H7 (cell line): ENCODE measurements at regions not wholly inside any gene's neighbourhood (a gene's known extent, or its start where the extent isn't known, plus 50 kb on each side); places are given as distances from the start of the nearest gene placed in this dataset.

Experiments
- DNase-seq: peaks from one replicate; pipeline ENCODE4 v3.0.0; 2012
- H3K27me3 ChIP-seq: 2 replicates; pipeline ENCODE4 v1.6.0; 2011; ENCODE audit warnings: mild to moderate bottlenecking, low read length; ENCODE audit not compliant: control insufficient read depth, insufficient read depth
- H3K36me3 ChIP-seq: replicated peaks from 2 replicates; pipeline ENCODE4 v1.5.1; 2011; ENCODE audit warnings: low read length; ENCODE audit not compliant: control insufficient read depth, insufficient read depth
- H3K4me3 ChIP-seq: 2 replicates; pipeline ENCODE4 v1.5.1; 2011; ENCODE audit warnings: low read depth, mild to moderate bottlenecking, control low read depth, low read length, moderate library complexity; ENCODE audit not compliant: insufficient read depth

DNA sequence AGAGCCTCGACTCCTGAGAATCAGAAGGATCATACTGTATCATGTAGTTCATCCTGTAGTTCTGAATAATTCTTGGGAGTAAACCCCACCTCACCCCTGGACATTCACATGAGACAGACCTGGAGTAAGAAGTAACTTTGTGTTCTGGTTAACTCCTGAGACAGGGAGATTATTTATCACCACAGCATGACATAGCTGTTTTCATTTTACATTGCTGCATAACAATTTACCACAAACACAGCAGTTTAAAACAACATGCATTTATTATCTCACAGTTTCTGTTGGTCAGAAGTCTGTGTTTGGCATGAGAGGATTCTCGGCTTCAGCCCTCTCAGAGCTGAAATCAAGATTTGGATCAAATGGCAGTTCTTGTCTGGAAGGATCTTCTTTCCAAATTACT is 855.8 kb upstream of the FANCL start:
- Histone ChIP-seq H3K36me3 (no peaks in the 10 kb centered on the region), H3K27me3 (no peaks in the 10 kb centered on the region), H3K4me3 (no peak overlapping the region)
- DNase-seq, result no peak

GRCh38 chr2:59093571-59093970 is 852.4 kb upstream of the FANCL start:
- no peak overlapping the region for H3K4me3 ChIP-seq
- DNase-seq, result no peak
- no peaks in the 10 kb centered on the region for H3K36me3 ChIP-seq

GRCh38 chr2:59084326-59084725 is 843.2 kb upstream of the FANCL start:
- DNase-seq, result no peak
- Histone ChIP-seq H3K36me3 (no peaks in the 10 kb centered on the region), H3K27me3 (no peaks in the 10 kb centered on the region), H3K4me3 (no peak overlapping the region)

More at GRCh38 chr2:59093571-59093970, 852.4 kb upstream of the FANCL start:
- H3K27me3 ChIP-seq, result no peaks in the 10 kb centered on the region

GRCh38 chr2:59083075-59083828 is 842.1 kb upstream of the FANCL start:
- H3K36me3 ChIP-seq, result no peaks in the 10 kb centered on the region
- no peak overlapping the region for H3K4me3 ChIP-seq
- H3K27me3 ChIP-seq, result no peaks in the 10 kb centered on the region
- DNase-seq, result no peak

DNA sequence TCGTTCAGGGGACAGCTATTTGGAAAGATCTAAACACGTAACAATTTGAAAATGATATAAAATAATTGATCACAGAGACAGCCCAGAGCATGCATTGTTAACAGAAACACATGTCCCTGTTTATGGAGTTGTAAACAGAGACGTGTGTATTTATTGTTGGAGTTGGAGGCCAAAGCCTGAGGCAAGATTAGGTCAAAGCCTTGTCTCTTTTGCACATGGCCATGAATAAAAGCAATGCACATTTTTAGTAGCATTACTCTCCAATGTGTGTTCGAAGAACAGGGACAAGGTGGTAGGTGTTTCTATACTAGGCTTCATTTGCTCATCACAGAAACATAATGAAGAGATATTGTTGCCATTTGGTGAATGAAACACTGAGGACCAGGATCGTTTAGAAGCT is 841.5 kb upstream of the FANCL start:
- H3K4me3 ChIP-seq, result no peak overlapping the region
- no peaks in the 10 kb centered on the region for H3K27me3 ChIP-seq
- no peaks in the 10 kb centered on the region for H3K36me3 ChIP-seq
- no peak for DNase-seq

GRCh38 chr2:59080451-59081181 is 839.5 kb upstream of the FANCL start:
- DNase-seq, result no peak
- Histone ChIP-seq H3K27me3 (no peaks in the 10 kb centered on the region), H3K4me3 (no peak overlapping the region)

DNA sequence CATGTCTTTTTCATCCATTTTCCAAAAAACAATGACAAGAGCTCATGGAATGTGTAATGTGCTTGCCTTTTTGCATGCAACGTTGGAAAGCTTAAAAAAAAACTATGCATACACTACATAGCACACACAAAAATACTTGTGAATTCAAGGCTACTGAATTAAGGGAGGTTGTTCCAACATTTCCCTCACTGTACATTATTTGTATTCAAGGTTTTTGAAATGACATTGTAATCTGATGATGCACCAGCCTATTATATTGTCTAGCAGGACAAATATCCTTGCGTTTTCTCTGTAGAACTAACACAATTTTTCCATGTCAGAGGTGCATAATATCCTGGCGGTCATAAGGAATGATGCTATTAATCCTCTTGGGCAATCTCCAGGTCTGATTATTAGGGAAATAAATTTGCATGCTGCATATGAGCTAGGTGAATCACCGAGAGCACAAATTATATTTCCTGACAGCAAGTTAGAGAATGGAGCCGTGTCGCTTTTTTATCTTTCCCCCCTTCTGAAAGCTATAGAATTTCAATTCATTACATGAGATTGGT is 836.9 kb upstream of the FANCL start:
- DNase-seq, result no peak
- Histone ChIP-seq H3K27me3 (no peaks in the 10 kb centered on the region), H3K36me3 (no peaks in the 10 kb centered on the region), H3K4me3 (no peak overlapping the region)

More at GRCh38 chr2:59080451-59081181, 839.5 kb upstream of the FANCL start:
- H3K36me3 ChIP-seq, result no peaks in the 10 kb centered on the region

- DNase-seq, result no peak
- Histone ChIP-seq H3K4me3 (no peak overlapping the region), H3K36me3 (no peaks in the 10 kb centered on the region), H3K27me3 (no peaks in the 10 kb centered on the region)
Observed at GRCh38 chr2:59077026-59077725, 836.1 kb upstream of the FANCL start.

DNA sequence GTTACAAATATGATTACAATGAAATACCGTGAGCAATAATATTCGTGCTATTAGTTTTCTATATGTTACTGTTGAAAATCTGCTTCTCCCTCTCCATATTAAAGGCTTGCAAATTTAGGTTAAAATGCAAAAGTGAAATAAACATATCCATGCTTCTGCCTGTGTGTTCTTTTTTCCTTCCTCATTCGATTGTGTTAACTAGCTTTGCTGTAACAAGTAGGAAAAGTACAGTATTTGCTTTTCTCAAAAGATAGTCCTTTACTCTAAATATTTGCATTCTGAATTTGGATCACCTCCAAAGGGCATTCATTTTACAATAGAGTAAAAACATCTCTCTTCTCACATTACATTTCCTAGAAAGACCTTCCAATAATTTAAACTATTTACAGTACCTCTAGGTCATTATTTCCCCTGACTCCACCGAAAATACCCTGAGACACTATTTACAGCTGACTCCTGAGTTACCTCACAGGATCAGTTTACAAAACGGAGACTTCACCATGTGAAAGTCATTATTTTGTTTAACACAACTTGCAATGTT is 835.0 kb upstream of the FANCL start:
- DNase-seq, result no peak
- H3K36me3 ChIP-seq, result no peaks in the 10 kb centered on the region
- H3K4me3 ChIP-seq, result no peak overlapping the region
- no peaks in the 10 kb centered on the region for H3K27me3 ChIP-seq

DNA sequence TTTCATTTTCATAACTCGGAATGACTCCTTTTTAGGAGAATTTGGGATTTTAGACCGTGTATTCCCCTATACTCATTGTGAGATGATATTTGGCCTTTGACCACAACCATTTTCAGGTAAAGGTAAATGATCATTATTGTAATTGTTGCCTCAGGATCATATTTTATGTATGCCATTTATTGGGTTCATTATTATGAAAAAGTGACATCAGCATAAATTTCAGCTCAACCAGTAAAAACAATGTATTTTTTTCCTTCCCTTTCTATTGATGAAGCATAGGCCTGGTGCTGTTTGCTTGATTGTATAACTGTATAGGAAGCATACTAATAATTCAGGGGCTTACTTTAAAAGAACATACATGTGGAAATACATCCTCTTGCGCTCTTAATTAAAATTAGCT is 832.9 kb upstream of the FANCL start:
- no peak for DNase-seq
- H3K36me3 ChIP-seq, result no peaks in the 10 kb centered on the region
- no peaks in the 10 kb centered on the region for H3K27me3 ChIP-seq
- H3K4me3 ChIP-seq, result no peak overlapping the region

- no peak for DNase-seq
- Histone ChIP-seq H3K27me3 (no peaks in the 10 kb centered on the region), H3K36me3 (no peaks in the 10 kb centered on the region), H3K4me3 (no peak overlapping the region)
Observed at GRCh38 chr2:59073286-59073685, 832.2 kb upstream of the FANCL start.

GRCh38 chr2:59068255-59068654 is 827.1 kb upstream of the FANCL start:
- Histone ChIP-seq H3K36me3 (no peaks in the 10 kb centered on the region), H3K27me3 (no peaks in the 10 kb centered on the region), H3K4me3 (no peak overlapping the region)
- DNase-seq, result no peak

- no peak overlapping the region for H3K4me3 ChIP-seq
- H3K27me3 ChIP-seq, result no peaks in the 10 kb centered on the region
- no peaks in the 10 kb centered on the region for H3K36me3 ChIP-seq
- no peak for DNase-seq
Observed at GRCh38 chr2:59066787-59067399, 825.8 kb upstream of the FANCL start.

- no peak for DNase-seq
- H3K27me3 ChIP-seq, result no peaks in the 10 kb centered on the region
- H3K4me3 ChIP-seq, result no peak overlapping the region
- no peaks in the 10 kb centered on the region for H3K36me3 ChIP-seq
Observed at GRCh38 chr2:59047373-59047995, 806.4 kb upstream of the FANCL start.
